T-helper 2 cell treated with Interferon-gamma antibody and Interleukin-4, amounts not matched to agents 100 ng/mL and 5 ng/mL, for 36 hours (primary cell): ENCODE measurements at regions not wholly inside any gene's neighbourhood (a gene's known extent, or its start where the extent isn't known, plus 50 kb on each side); places are given as distances from the start of the nearest gene placed in this dataset.
"Not testable (repeated sequence)": the region's sequence is repeated elsewhere in the genome, so short reads cannot be mapped to it uniquely, and the experiment has no call there.

Source experiments
- intact Hi-C: fragments of 100-400 bp; cut with micrococcal nuclease; formaldehyde crosslinking; loops from one replicate; pipeline ENCODE4 v1.15.1; 2023

- intact Hi-C loops = not testable (repeated sequence)
Measured at GRCh38 chr5:97234380-97234779, 51.3 kb upstream of the RIOK2 start.

DNA sequence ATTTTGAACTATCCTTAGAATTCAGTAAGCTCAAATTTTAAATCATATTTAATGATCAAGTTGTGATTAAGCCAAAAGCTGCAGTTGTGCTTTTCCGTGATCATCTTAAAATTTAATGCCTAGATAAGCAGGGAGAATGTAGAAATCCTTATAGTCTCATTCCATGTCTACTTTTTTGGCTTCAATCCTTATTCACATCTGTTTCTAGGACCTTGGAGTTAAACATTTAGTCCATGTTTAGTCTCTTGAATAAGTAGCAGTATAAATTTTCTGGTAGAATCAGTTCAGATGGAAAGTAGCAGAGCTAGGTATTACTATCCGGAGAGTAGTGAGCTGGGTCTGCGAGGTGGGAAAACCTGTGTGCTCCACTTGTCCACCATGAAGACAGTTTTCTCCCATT is 59.3 kb upstream of the RIOK2 start:
- intact Hi-C loops = no loop called here

DNA sequence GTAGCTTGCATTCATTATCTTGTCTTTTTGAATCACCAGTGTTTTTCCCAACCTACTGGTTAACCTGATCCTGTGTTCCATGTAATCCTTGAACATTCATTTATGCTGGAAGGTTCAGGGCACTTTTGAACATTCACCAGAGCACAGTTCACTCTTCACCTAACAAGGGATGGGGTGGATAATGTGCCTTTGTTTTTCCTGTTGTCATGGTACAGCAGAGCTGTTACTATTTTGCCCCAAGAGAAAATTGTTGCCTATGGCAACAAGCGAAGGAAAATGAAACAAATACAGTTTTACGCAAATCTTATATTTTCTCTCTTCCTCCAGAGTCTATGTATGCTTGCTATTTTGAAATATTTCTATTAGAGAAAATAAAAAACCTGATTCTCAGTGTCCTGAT is 60.3 kb upstream of the RIOK2 start:
- intact Hi-C loops = no loop called here

- intact Hi-C loops = no loop called here
Measured at GRCh38 chr5:97245386-97245785, 62.3 kb upstream of the RIOK2 start.

DNA sequence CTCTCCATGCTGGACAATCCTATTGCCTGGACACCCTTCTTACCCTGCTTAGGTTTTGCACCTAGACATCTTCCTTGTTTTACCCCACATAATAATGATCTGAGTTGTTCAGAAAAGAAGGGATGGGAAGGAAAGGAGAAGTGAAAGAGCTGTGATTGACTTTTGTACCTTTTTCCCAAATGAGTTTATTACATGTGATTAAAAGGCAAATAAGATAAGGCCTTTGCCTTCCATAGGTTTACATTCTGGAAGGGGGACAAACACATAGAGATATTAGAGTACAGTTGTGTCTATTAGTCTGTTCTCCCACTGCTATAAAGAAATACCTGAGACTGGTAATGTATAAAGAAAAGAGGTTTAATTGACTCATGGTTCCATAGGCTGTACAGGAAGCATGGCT is 67.1 kb upstream of the RIOK2 start:
- intact Hi-C loops = no loop called here

DNA sequence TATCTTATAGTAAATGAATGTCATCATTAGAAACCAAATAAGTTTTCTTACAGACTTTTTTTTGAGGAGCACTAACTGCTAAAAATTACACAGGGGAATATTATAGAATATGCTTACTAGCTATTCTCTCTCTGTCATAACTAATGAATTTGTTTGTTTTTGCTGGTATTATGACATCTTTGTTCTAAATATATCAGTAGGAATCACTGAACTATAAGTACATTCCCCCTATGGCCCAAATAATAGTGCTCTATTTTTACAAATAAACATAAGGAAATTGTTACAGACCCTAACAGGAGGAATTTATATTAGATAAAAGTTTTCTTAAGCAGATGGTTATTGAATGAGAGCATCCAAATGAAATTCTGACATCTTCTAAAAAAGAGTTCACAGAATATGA is 83.0 kb upstream of the RIOK2 start:
- intact Hi-C loops = no loop called here

DNA sequence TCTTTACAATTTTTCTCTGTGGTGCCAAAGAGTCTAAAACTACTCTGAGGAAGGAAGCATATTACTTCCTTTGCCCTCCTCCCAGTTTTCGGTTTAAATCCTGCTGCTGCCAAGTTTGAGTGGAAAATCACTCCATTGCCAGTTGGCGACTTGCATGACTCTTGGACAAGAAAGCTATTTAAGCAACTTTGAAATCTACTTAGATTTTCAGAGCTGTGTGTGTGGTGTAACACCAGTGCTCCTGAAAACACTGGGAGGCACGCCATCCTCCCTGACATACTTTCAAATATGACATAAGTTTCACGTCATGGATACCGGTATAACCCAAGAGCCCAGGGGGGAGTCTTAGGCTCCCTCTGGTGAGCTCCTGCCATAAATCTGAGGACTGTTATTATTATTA is 83.5 kb upstream of the RIOK2 start:
- intact Hi-C loops = no loop called here

DNA sequence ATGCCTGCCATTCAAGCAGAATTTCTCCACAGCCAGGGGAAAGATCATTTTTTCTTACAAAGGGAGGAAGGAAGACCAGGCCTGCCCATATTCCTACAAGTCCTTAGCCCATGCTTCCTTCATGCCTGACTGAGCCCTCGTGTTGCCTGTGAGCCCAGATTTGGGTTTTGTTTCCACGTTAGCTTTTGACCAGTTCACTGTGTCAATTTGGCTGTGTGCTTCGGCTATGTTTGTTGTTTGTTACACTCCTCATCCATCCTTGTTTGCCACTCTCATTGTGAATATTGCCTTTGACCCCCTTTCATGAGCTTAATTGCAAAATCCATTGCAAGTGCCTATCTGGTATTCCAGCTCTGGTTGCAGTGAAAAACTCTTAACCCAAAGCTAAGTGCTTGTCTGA is 84.7 kb upstream of the RIOK2 start:
- intact Hi-C loops = no loop called here

DNA sequence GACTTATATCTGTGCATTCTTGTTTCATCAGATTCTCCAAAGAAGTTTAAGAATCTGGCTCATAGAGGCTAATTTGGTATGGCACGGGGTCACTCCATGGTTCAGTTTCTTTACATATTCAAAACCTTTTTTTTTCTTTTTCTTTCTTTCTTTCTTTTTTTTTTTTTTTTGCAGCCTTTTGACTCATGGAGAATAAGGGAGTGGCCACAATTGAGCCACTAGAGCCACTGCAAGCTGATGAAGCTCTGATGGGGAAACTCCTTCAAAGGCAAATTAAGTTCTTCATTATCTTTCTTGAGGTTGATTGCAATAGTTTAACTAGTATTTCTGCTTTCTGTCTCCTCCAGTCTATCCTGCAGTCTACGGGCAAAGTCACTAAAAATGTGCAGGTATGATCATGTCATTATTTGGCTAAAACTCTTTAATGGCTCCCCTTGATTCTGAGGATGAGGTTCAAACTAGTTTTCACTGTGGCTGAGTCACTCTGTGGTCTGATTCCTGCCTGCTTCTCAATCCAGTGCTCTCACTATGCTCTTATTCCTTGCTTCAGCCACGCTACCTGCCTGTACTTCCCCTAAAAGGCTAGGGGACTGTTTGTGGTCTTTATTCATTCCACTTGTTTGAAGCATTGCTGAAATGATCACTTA is 93.5 kb upstream of the RIOK2 start:
- intact Hi-C loops = no loop called here

GRCh38 chr5:97281257-97281656 is 98.2 kb upstream of the RIOK2 start:
- intact Hi-C loops = no loop called here

- intact Hi-C loops = no loop called here
Measured at GRCh38 chr5:97297063-97297703, 114.1 kb upstream of the RIOK2 start.

GRCh38 chr5:97297704-97298091 is 114.7 kb upstream of the RIOK2 start:
- intact Hi-C loops = no loop called here

GRCh38 chr5:97301181-97301580 is 118.1 kb upstream of the RIOK2 start:
- intact Hi-C loops = not testable (repeated sequence)

DNA sequence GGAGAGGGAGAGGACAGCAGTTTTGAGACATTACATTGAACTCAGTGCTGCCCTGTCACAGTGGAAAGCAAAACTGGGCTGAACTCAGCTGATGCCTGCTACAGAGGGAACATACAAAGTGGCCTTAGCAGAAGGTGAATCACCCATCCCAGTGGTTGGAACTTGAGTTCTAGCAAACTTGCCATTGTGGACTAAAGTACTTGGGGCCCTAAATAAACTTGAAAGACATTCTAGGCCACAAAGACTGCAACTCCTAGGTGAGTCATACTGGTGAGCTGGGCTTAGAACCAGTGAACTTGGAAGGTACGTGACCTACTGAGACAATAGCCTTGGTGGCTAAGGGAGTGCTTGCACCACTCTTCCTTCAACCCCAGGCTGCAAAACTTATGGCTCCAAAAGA is 155.7 kb upstream of the RIOK2 start:
- intact Hi-C loops = no loop called here

DNA sequence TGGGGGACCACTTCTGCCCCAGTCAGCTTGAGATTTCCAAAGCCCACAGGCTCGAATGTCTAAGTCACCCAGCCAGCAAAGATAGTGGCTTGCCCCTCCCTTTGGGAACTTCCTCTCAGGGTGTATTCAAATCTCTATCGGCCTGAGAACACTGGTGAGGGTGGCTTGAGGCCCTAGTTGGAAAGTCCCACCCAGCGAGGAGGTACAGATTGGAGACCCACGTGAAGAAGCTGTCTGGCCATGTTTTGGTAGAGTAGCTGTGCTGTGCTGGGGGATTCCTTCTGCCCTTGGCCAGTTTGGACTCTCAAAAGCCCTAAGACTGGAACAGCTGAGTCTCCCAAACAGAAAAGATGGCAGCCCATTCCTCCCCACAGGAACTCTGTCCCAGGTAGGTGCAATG is 172.7 kb upstream of the RIOK2 start:
- intact Hi-C loops = no loop called here

- intact Hi-C loops = no loop called here
Measured at GRCh38 chr5:97363577-97363976, 180.5 kb upstream of the RIOK2 start.

DNA sequence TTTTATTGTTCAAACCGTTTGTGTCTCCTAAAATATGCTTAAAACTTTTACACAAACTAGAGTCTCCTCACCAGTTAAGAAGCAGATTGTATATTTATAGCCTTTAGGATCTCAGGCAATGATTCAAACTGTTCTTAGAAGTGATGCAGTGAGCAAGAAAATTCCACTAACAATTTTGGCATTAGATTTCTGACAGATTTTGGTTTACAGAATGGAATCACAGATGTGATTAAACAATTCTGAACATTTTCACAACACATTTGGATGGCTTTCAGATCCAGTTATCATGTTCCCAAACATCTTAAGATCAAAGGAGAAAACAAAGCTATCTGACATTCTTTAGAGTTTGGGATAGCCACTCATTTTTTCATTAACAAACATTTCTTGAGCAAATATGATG is 181.7 kb upstream of the RIOK2 start:
- intact Hi-C loops = no loop called here

DNA sequence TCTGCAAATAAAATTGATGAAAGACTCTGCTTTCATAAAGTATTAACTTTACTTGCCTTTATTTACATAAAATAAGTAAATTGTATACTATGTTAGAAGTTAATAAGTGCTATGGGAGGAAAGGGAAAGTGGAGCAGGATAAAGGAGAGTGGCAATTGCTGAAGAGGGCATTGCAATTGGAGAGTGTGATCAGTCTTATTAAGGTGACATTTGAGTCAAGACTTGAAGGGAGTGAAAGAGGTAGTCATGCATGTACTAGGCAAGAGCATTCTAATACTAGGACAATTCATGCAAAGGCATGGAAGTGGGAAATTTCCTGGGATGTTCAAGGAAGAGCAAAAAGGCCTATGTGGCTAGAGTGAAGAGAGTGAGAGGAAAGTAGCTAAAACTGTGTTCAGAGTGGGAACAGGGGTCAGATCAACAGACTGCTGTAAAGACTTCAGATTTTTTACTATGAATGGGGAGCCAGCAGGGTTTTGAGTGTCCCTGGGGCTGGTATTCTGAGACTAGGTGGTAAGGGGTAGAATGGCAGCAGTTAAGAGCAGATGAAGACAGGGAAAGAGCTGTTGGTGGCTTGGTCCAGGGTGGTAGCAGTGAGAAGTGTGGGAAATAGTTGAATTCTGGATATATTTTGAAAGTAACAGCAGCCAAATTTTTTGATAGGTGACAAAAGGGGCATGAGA is 182.3 kb upstream of the RIOK2 start:
- intact Hi-C loops = no loop called here

GRCh38 chr5:97365918-97366317 is 182.9 kb upstream of the RIOK2 start:
- intact Hi-C loops = no loop called here

GRCh38 chr5:97375959-97376358 is 192.9 kb upstream of the RIOK2 start:
- intact Hi-C loops = no loop called here

DNA sequence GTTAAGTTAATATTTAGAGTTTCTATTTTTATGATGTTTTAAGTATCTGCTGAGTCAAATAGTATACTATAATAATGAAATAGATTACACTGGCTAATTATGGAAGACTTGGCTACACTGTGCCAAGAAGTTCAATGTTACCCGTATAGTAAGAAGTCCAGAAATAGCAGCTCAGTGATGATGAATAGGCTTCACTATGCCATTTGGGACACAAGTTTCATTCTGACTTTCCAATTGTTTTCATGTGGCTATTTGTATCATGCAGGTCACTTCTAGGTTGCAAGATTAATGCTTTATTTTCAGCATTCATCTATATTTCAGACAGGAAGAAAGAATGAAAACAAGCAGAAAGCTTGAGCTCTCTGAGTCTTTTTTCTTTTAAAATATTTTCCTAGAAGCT is 194.5 kb upstream of the RIOK2 start:
- intact Hi-C loops = no loop called here

DNA sequence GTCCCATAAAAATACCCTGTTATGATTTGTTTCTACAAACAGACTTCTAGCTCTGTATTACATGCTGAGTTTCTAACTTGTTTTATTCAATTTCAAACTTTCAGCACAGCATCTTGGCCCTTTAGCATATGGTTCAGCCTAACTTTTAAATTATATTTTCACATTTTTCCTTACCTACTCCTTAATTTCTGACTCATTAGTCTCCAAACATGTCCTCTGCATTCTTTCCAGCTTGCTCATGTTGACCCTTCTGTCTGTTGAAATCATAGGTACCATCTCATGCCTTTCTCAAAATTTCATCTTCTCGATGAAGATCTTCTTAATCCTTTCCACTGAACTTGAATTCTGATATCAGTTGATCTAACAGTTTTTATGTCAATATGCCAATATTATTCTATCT is 200.9 kb upstream of the RIOK2 start:
- intact Hi-C loops = no loop called here

- intact Hi-C loops = no loop called here
Measured at GRCh38 chr5:97388794-97389193, 205.7 kb upstream of the RIOK2 start.
